HG02870 (cell line): ENCODE measurements at regions not wholly inside any gene's neighbourhood (a gene's known extent, or its start where the extent isn't known, plus 50 kb on each side); places are given as distances from the start of the nearest gene placed in this dataset.
"Not testable (repeated sequence)": the region's sequence is repeated elsewhere in the genome, so short reads cannot be mapped to it uniquely, and the experiment has no call there.

Source experiments
- ATAC-seq: cut with Tn5 transposase; IDR thresholded peaks from one replicate; pipeline ENCODE4 v1.9.1; 2021; ENCODE audit warnings: mild to moderate bottlenecking, moderate library complexity; ENCODE audit not compliant: unreplicated experiment

DNA sequence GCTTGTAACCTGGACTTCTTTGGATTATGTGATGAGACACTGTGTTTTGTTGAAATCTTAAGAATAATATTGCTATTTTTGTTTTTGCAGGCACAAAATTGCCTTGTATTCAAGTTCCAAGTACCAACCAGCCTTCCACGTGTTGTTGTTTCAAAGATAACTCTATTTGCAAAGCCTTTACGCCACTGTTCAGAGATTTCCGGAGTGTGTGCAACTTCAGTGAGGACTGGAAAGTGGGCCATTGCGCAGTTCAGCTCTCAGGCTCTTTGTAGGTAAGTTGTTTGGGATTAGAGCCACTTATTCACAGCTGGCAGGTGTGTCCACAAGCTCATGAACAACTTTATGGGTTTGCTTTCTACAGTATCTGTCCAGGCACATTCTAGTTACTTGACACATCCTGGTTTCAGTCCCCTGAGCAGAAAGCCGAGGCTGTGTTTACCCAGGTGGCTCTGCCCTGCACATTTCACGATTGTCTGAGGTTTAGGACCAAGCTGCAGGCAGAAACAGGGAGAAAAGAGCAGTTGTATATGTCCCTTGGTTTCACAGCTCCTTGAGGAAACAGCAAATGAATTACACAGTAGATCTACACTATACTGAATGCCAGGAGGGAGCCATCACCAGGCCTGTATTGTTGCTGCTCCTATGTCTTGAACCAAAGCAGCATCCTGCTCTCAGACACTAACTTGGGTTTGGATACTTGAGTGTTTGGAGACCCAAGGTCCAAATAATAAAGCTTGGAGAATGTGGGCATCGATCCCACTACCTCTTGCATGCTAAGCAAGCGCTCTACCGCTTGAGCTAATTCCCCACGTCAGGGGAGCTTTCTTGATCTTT, 136.1 kb upstream of the ZNF322 start:
- not testable (repeated sequence) for ATAC-seq

DNA sequence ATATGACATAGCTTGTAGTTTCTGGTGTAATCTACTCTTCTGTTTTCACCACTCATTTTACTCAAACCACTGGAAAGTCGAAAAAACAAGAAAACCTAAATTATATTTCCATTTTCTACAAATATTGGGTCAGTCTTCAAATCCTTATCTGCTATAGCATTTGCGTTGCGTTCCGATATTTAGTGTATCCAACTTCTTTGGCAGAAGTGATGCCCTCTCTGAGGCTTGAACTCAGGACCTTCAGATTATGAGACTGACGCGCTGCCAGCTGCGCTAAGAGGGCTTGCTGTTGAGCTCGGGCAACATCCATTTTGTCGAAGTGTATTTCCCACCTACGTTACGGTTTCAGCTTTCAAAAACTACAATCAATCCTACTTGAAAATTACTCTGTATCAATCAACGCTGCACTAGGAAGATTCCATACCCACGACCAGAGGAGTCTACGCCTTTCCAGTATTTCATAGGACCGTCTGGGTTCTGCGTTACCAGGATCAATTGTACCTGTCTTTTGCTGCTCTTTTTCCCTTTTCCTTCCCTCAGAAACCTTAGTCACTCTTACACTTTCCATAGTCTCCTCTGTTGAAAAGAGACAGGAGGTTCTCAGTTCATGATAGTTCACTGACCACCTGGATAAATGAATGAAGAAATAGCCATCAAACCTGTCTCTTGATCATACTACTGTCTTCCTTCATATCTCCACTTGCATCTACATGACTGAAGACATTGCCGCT, 140.5 kb upstream of the ZNF322 start:
- ATAC-seq: not testable (repeated sequence)

DNA sequence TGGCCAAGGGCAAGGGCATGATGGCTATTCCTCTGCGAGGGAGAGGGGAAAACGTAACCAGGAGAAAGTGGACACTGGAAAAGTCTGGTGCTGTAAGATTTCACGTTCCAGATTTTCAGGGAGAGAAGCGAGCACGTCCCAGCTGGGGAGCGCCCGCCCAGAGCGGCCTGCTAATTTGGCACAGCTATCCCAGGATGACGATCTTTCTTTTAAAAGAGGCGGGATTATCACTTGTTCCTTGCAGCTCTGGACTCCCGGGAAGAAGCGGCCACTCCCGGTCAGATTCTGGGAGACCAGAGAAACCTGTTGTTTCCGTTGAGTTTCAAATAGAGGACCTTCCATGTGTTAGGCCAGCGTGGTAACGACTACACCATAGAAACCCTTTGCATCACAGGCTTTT, 144.2 kb upstream of the ZNF322 start:
- ATAC-seq: not testable (repeated sequence)

DNA sequence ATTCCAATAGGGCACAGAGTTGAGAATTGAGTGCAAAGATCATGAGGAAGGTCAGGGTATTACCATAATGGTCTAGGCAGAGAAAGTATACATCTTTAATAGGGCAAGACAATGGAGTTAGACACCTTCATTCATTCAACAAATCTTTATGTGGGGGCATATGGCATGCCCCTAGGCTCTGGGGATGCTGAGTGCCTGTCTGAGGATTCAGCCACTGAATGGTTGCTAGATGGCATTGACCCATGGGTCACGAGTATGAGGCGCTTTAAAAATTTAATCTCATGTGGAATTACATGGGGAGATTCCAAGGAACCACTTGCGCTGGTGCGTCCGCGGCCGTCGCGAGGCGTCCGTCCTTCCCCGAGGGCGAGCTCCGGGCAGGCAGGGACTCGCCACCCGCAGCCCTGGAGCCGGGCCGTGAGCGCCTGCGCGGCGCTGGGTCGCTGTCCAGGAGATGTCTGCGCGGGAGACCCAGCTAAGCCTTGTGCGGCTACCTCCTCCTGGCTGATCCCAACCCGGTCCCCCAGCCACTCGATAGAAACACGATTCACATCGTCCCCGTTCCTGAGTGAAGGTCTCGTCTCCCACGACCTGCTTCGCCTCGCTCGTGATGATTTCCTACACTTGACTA, 152.1 kb upstream of the ZNF322 start:
- ATAC-seq: not testable (repeated sequence)

DNA sequence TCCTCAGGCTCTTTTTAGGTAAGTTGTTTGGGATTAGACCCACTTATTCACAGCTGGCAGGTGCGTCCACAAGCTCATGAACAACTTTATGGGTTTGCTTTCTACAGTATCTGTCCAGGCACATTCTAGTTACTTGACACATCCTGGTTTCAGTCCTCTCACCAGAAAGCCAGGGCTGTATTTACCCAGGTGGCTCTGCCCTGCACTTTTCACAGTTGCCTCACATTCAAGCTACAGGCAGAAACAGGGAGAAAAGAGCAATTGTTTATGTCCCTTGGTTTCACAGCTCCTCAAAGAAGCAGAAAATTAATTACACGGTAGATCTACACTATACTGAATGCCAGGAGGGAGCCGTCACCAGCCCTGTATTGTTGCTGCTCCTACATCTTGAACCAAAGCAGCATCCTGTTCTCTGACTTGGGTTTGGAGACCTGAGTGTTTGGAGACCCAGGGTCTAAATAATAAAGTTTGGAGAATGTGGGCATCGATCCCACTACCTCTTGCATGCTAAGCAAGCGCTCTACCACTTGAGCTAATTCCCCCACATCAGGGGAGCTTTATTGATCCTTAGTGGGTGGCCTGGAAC, 159.2 kb upstream of the ZNF322 start:
- not testable (repeated sequence) for ATAC-seq

DNA sequence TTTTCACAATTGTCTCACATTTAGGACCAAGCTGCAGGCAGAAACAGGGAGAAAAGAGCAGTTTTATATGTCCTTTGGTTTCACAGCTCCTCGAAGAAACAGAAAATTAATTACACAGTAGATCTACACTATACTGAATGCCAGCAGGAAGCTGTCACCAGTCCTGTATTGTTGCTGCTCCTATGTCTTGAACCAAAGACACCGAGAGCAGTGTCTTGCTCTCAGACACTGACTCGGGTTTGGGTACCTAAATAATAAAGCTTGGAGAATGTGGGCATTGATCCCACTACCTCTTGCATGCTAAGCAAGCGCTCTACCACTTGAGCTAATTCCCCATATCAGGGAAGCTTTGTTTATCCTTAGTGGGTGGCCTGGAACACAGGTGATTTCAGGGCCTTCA, 168.4 kb upstream of the ZNF322 start:
- ATAC-seq: not testable (repeated sequence)

DNA sequence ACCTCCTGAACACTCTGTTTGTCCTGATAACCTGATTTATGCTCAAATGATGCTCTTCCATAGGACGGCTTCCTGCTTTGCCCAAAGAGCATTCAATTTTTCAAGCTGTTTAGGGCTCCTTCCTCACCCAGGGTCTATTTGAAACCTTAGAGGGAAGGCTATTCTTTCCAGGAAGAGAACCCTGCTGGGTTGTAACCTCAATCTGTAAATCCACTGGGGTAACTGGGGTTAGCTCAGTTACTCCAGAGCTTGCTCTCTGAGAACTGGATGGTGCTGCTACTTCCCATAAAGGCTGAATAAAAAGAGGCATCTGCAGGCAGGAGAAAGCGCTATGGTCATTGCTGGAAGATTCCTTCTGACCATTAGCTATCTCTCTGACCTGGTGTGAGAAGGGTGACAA, 169.9 kb upstream of the ZNF322 start:
- ATAC-seq: not testable (repeated sequence)

DNA sequence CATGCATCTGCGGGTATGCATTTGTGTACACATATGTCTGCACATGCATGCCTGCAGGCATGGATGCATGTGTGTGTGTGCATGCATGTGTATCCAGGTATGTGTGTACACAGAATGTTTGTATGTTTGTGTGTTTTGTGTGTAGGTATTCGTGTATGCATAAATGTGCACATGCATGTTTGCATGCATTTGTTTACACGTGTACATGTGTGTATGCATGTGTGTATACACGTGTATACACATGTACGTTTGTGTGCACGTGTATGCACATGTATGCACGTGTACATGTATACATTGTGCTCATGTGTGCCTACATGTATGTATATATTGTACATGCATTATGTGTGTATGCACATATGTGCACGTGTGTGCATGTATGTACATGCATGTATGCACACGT, 171.4 kb upstream of the ZNF322 start:
- not testable (repeated sequence) for ATAC-seq

DNA sequence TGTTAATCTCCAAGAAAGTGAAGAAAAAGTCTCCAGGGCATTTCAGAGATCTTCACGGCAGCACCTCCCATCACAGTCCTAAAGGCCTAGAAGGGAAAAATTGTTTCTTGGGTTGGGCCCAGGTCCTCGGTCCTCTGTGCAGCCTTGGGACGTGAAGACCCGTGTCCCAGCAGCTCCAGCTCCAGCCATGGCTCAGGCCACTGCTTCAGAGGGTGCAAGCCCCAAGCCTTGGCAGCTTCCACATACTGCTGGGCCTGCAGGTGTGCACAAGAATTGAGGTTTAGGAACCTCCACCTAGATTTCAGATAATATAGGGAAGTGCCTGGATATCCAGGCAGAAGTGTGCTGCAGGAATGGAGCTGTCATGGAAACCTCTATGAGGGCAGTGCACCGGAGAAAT, 176.2 kb upstream of the ZNF322 start:
- not testable (repeated sequence) for ATAC-seq

DNA sequence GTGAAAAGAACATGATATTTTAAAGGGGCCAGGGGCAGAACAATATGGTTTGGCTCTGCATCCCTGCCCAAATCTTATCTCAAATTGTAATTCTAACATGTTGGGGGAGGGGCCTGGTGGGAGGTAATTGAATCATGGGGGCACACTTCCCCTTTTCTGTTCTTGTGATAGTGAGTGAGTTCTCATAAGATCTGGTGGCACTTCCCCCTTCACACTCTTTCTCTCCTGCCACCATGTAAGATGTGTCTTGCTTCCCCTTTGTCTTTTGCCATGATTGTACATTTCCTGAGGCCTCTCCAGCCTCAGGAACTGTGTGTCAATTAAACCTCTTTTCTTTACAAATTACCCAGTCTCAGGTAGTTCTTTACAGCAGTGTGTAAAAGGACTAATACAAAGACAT, 177.1 kb upstream of the ZNF322 start:
- ATAC-seq: not testable (repeated sequence)

DNA sequence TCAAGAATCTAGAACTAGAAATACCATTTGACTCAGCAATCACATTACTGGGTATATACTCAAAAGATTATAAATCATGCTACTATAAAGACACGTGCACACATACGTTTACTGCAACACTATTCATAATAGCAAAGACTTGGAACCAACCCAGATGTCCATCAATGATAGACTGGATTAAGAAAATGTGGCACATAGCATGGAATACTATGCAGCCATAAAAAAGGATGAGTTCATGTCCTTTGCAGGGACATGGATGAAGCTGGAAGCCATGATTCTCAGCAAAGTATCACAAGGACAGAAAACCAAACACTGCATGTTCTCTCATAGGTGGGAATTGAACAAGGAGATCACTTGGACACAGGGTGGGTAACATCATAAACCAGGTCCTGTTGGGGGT, 185.3 kb upstream of the ZNF322 start:
- ATAC-seq: not testable (repeated sequence)

DNA sequence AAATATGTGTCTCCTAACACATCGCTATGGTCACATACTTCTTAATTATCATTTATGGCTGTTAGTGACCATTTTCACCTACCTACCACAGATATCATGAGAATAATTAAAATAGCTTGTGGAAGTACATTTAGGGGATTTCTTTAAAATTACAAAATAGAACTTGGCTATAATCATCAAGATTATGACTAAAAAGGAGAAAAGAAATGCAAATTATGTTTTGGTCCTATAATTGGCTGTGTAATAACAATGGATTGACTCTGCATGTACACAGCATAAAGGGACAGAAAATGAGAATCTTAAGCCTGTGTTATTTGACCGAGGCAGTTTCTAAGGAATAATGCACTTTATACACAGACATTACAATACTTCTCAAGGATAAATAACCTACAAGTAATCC, 197.7 kb upstream of the ZNF322 start:
- ATAC-seq: not testable (repeated sequence)

DNA sequence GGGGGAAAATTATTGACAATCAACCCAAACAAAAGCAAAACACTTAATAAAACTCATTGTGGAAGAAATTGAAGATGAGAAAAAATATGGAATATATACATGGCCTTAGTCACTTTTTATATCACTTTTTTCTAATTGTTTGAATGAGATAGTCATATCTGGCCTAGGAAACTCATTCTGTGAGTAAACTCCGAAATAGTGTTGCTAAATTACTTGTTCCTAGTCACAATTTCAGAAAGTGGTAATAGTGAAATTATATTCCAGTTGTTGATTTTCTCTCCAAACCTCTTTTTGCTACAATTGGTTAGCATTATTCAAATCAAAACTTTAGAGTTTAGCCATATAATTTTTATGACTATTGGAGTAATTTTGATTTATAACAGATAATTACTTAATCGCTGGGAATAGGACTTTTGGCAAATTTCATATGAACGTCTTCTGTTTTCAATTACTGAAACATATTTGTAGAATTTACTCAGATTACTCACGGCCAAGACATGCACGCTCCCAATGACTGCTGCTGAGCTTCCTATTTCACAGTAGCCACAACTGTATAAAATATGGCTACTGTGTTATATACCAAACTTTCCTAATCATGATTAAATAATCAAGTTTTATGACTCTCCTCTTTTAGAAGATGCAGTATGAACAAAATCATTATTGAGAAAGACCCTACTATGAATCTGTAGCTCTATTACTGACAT, 199.7 kb upstream of the ZNF322 start:
- peak; percentile 53 for ATAC-seq

DNA sequence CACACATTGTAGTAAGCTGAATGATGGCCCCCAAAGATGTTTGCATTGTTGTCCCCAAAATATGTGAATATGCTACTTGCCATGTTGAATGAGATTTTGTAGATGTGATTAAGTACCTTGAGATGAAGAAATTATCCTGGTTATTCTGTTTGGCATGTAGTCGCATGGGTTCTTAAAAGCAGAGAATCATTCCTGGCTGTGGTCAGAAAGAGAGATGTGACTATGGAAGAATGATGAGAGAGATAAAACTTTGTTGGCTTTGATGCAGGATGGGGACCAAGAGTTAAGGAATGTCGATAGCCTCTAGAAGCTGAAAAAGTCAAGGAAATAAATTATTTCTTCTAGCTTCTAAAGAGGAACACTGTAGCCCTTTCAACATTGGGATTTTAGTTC, 200.2 kb upstream of the ZNF322 start:
- not testable (repeated sequence) for ATAC-seq

DNA sequence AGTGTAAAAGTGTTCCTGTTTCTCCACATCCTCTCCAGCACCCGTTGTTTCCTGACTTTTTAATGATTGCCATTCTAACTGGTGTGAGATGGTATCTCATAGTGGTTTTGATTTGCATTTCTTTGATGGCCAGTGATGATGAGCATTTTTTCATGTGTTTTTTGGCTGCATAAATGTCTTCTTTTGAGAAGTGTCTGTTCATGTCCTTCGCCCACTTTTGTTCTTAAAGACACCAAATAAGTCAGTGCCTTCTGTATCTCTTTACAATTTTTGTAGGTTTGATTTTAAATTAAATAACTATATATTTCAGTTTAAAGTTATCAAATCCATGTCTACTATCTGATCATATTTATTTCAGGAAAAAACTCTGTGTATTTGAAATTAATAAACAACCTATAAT, 202.4 kb upstream of the ZNF322 start:
- ATAC-seq: not testable (repeated sequence)

DNA sequence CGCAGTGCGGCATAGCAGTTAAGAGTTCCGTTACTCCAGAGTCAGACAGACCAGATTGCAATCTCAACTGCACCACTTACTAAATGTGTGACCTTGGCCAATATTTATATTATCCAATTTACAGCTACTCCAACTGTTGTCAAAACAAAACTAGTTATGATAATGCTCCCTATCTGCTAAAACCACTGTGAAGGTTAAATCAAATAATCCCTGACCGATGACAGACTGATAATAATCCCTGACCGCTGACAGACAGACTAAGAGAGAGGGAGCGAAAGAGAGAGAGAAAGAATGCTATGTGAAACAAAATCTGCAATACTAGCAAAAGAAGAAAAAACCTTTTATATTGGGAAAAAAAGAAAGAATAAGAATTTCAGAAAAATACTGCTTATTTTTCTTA, 204.1 kb upstream of the ZNF322 start:
- not testable (repeated sequence) for ATAC-seq

DNA sequence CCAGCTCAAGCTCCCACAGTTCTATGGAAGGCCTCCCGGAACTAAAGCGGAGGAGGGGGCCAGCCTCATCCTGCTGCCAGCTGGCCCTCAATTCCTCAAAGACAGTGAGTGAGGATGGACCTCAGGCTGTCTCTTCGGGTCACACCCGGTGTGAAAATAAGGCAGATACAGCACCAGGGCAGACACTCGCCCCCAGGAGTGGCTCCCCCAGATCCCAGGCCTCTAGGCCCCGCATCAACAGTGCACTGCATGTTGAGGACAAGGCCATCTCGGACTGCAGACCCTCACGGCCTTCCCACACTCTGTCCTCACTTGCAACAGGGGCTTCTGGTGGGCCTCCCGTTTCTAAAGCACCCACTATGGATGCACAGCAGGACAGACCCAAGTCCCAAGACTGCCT, 239.2 kb upstream of the ZNF322 start:
- ATAC-seq: not testable (repeated sequence)

DNA sequence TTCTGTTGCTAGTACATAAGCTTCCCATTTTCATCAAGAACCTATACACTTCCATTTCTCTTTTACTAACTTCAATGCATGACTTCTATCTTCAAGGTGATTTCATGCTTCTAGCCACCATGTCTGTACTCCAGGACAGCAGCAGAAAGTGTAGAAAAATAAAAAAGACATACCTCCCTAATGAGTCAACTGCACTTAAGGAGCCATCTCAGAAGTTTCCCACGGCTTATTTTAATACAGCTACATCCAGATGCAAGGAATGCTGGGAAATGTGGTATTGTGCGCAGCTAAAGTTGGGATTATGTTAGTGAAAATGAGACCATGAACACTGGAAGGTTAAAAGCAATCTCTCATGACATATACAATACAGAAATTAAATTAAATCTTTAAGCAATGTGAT, 264.7 kb upstream of the ZNF322 start:
- not testable (repeated sequence) for ATAC-seq

DNA sequence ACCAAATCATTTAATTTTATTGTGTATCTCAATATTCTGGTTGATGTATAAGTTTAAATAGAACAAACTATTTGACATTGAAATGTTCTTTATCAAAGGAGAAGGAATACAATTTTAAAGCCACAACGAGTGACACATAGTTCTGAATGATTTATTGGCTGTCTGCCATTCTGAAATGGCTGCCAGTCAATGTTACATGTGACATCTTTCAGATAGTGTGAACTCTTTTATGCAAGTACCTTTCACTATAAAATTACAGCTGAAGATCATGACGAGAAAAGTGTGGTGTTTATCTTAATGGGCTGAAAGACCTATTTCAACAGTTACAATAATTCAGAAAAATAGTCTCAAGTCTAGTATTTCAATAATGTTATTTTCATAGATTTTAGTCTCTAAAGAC, 268.6 kb upstream of the ZNF322 start:
- not testable (repeated sequence) for ATAC-seq

DNA sequence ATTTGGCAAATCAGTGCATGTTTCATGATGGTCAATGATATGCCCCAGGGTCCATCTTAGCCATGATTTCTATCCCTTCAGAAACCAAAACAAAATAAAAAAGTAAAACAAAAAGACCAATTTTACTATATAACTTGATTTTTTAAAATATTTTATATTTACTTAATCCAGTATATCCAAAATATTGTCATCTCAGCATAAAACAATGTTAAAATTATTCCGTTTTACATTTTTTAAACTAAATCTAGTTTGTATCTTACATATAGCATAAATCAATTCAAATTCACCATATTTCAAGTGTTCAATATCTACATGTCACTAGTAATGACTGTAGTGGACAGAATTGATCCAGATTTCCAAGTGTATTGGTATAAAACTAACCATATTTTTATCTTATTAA, 277.7 kb upstream of the ZNF322 start:
- ATAC-seq: not testable (repeated sequence)

DNA sequence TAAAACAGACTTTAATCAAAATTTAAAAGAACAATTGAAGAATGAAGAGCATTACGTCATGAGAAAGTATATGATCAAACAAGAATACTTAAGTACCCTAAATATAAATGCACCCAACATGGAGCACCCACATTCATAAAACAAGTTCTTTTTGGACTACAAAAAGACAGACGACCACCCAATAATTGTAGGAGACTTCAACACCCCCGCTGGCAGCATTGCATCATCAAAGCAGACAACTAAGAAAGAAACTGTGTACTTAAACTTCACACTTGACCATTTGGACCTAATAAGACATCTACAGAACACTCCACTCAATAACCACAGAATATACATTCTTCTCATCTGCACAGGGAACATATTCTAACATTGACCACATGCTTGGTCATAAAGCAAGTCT, 291.7 kb upstream of the ZNF322 start:
- ATAC-seq: not testable (repeated sequence)
